Breast epithelium (tissue), 3 donors: ENCODE measurements at regions not wholly inside any gene's neighbourhood (a gene's known extent, or its start where the extent isn't known, plus 50 kb on each side); places are given as distances from the start of the nearest gene placed in this dataset.

ENCODE experiments used
- POLR2A ChIP-seq: fragments of 450-650 bp; IDR thresholded peaks from one replicate; pipeline ENCODE4 v1.6.1; 2016; ENCODE audit warnings: antibody characterized with exemption, mild to moderate bottlenecking, moderate library complexity
- TF ChIP-seq, protein P1 (sequence below), 3 donors: fragments of 450-650 bp; IDR thresholded peaks; one replicate each; pipeline ENCODE4 v1.5.1; 2016 to 2017; ENCODE audit warnings: antibody characterized with exemption in 3 of 3, mild to moderate bottlenecking in 3 of 3, moderate library complexity in 3 of 3

DNA sequence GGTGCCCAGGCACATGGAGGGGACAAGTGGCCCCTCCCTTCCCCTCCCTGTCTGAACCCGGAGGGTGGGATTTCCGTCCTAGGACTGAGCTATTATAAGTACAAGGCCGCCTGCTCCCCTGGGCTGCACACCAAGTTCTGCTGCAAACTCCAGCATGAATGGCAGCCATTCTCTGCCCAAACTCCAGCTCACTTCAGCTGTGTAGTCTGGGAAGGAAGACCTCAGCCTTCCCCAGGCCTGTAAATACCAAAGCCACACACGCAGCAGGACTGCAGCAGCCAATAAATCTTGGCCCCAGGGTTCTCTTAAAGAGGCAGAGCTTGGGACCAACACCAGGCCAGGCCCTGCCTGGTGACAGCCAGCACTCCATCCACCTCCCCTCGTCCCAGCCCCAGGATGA, 291.3 kb upstream of the ZMIZ1 start:
- TF ChIP-seq, protein P1, sequence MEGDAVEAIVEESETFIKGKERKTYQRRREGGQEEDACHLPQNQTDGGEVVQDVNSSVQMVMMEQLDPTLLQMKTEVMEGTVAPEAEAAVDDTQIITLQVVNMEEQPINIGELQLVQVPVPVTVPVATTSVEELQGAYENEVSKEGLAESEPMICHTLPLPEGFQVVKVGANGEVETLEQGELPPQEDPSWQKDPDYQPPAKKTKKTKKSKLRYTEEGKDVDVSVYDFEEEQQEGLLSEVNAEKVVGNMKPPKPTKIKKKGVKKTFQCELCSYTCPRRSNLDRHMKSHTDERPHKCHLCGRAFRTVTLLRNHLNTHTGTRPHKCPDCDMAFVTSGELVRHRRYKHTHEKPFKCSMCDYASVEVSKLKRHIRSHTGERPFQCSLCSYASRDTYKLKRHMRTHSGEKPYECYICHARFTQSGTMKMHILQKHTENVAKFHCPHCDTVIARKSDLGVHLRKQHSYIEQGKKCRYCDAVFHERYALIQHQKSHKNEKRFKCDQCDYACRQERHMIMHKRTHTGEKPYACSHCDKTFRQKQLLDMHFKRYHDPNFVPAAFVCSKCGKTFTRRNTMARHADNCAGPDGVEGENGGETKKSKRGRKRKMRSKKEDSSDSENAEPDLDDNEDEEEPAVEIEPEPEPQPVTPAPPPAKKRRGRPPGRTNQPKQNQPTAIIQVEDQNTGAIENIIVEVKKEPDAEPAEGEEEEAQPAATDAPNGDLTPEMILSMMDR (IDR thresholded peaks at IDR 0.05), result no peak
- no peak for TF ChIP-seq POLR2A
